K562 (cell line): ENCODE measurements at regions not wholly inside any gene's neighbourhood (a gene's known extent, or its start where the extent isn't known, plus 50 kb on each side); places are given as distances from the start of the nearest gene placed in this dataset.

ENCODE experiments used
- NR1H2 ChIP-seq: sonication (generic); formaldehyde crosslinking; IDR thresholded peaks from 2 replicates; pipeline ENCODE4 v1.4.0; 2020; ENCODE audit warnings: mild to moderate bottlenecking, missing genetic modification reagents
- PTBP1 ChIP-seq: fragments of 200-400 bp; formaldehyde crosslinking; IDR thresholded peaks from 2 replicates; pipeline ENCODE4 v1.6.1; 2017; ENCODE audit warnings: low read depth, low read length
- ZKSCAN8 ChIP-seq: fragments of 200-800 bp; sonication (Bioruptor generic); IDR thresholded peaks from 2 replicates; pipeline ENCODE4 v1.6.1; 2016; ENCODE audit warnings: missing genetic modification characterization, missing compliant biosample characterization

DNA sequence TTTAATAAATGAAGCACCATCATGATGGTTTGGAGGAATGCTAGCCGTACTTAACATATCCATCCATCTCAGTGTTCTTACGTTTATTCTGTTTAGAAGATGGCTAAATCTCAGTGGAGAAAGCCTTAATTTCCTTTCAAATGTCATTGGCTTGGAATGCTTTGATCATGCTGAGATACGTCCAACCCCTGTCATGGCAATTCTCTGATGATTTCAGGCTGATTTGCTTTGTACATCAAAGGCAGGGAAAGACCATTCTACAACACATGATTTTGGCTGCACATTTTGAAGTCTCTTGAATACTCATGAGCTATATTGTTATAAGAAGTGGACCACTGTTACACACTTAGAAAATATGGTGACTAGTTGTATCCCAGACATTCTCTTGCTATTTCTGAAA is 1048.4 kb downstream of the MAT2B start:
- TF ChIP-seq ZKSCAN8 = no peak
- TF ChIP-seq NR1H2 (CRISPR knock-in tag) = no peak
- no peak for TF ChIP-seq PTBP1
